ENCODE measurements at regions not wholly inside any gene's neighbourhood (a gene's known extent, or its start where the extent isn't known, plus 50 kb on each side); places are given as distances from the start of the nearest gene placed in this dataset.

GRCh38 chr3:174758943-174759342, 100.2 kb upstream of the NAALADL2 start:
- Histone ChIP-seq H3K4me1 (ENCODE audit: insufficient read depth, poor library complexity, severe bottlenecking) (no peaks in the 10 kb centered on the region), H3K4me3 (ENCODE audit: severe bottlenecking) (no peak overlapping the region), H3K36me3 (ENCODE audit: low read depth) (no peaks in the 10 kb centered on the region), H3K9me3 (ENCODE audit: severe bottlenecking) (no peaks in the 10 kb centered on the region), H3K27me3 (ENCODE audit: insufficient read depth, poor library complexity, severe bottlenecking) (no peaks in the 10 kb centered on the region), H3K27ac (ENCODE audit: poor library complexity, severe bottlenecking) (no peak overlapping the region)
- DNase-seq (ENCODE audit: low spot score) (no peak), ATAC-seq (ENCODE audit: low read depth) (no peak)
- TF ChIP-seq CTCF (IDR thresholded peaks at IDR 0.05; ENCODE audit: poor library complexity, severe bottlenecking) = no peak

GRCh38 chr3:174767406-174767805, 91.7 kb upstream of the NAALADL2 start:
- no peak for ATAC-seq (ENCODE audit: low read depth)
- Histone ChIP-seq H3K27ac (ENCODE audit: poor library complexity, severe bottlenecking) (no peak overlapping the region), H3K9me3 (ENCODE audit: severe bottlenecking) (no peaks in the 10 kb centered on the region), H3K27me3 (ENCODE audit: insufficient read depth, poor library complexity, severe bottlenecking) (no peaks in the 10 kb centered on the region), H3K4me1 (ENCODE audit: insufficient read depth, poor library complexity, severe bottlenecking) (no peaks in the 10 kb centered on the region), H3K4me3 (ENCODE audit: severe bottlenecking) (no peak overlapping the region), H3K36me3 (ENCODE audit: low read depth) (no peaks in the 10 kb centered on the region)
- DNase-seq (ENCODE audit: low spot score) = no peak
- no peak for TF ChIP-seq CTCF (IDR thresholded peaks at IDR 0.05; ENCODE audit: poor library complexity, severe bottlenecking)

GRCh38 chr3:174767853-174768382, 91.2 kb upstream of the NAALADL2 start:
- ATAC-seq (ENCODE audit: low read depth) (no peak), DNase-seq (ENCODE audit: low spot score) (no peak)
- H3K9me3 ChIP-seq (ENCODE audit: severe bottlenecking) = no peaks in the 10 kb centered on the region
- no peak for TF ChIP-seq CTCF (IDR thresholded peaks at IDR 0.05; ENCODE audit: poor library complexity, severe bottlenecking)
- no peaks in the 10 kb centered on the region for H3K27me3 ChIP-seq (ENCODE audit: insufficient read depth, poor library complexity, severe bottlenecking)
- no peaks in the 10 kb centered on the region for H3K4me1 ChIP-seq (ENCODE audit: insufficient read depth, poor library complexity, severe bottlenecking)
- H3K4me3 ChIP-seq (ENCODE audit: severe bottlenecking) = no peak overlapping the region
- H3K27ac ChIP-seq (ENCODE audit: poor library complexity, severe bottlenecking) = no peak overlapping the region
- H3K36me3 ChIP-seq (ENCODE audit: low read depth) = no peaks in the 10 kb centered on the region

- Histone ChIP-seq H3K27ac (ENCODE audit: poor library complexity, severe bottlenecking) (no peak overlapping the region), H3K4me3 (ENCODE audit: severe bottlenecking) (no peak overlapping the region), H3K36me3 (ENCODE audit: low read depth) (no peaks in the 10 kb centered on the region), H3K9me3 (ENCODE audit: severe bottlenecking) (no peaks in the 10 kb centered on the region), H3K4me1 (ENCODE audit: insufficient read depth, poor library complexity, severe bottlenecking) (no peaks in the 10 kb centered on the region), H3K27me3 (ENCODE audit: insufficient read depth, poor library complexity, severe bottlenecking) (no peaks in the 10 kb centered on the region)
- no peak for TF ChIP-seq CTCF (IDR thresholded peaks at IDR 0.05; ENCODE audit: poor library complexity, severe bottlenecking)
- DNase-seq (ENCODE audit: low spot score) = no peak
- ATAC-seq (ENCODE audit: low read depth) = no peak
Measured at GRCh38 chr3:174769171-174769570, 90.0 kb upstream of the NAALADL2 start.

GRCh38 chr3:174775603-174776002, 83.5 kb upstream of the NAALADL2 start:
- H3K9me3 ChIP-seq (ENCODE audit: severe bottlenecking) = no peaks in the 10 kb centered on the region
- DNase-seq (ENCODE audit: low spot score) = no peak
- H3K27ac ChIP-seq (ENCODE audit: poor library complexity, severe bottlenecking) = no peak overlapping the region
- H3K27me3 ChIP-seq (ENCODE audit: insufficient read depth, poor library complexity, severe bottlenecking) = no peaks in the 10 kb centered on the region
- no peak for TF ChIP-seq CTCF (IDR thresholded peaks at IDR 0.05; ENCODE audit: poor library complexity, severe bottlenecking)
- no peaks in the 10 kb centered on the region for H3K36me3 ChIP-seq (ENCODE audit: low read depth)
- no peak for ATAC-seq (ENCODE audit: low read depth)
- H3K4me1 ChIP-seq (ENCODE audit: insufficient read depth, poor library complexity, severe bottlenecking) = no peaks in the 10 kb centered on the region
- no peak overlapping the region for H3K4me3 ChIP-seq (ENCODE audit: severe bottlenecking)

Data from RWPE2 (cell line).